IPS-20b (cell line): ENCODE measurements at regions not wholly inside any gene's neighbourhood (a gene's known extent, or its start where the extent isn't known, plus 50 kb on each side); places are given as distances from the start of the nearest gene placed in this dataset.

Experiments
- H3K27ac ChIP-seq: one replicate; pipeline ENCODE4 v1.5.1; 2013; ENCODE audit warnings: low read length
- H3K27me3 ChIP-seq: 2 replicates; pipeline ENCODE4 v1.6.1; 2013; ENCODE audit warnings: mild to moderate bottlenecking, low read length, inconsistent platforms; ENCODE audit not compliant: insufficient read depth
- H3K36me3 ChIP-seq: 2 replicates; pipeline ENCODE4 v1.6.1; 2013; ENCODE audit warnings: low read depth, mild to moderate bottlenecking, inconsistent platforms, low read length, moderate library complexity; ENCODE audit not compliant: insufficient read depth
- H3K4me1 ChIP-seq: 2 replicates; pipeline ENCODE4 v1.6.1; 2013; ENCODE audit warnings: mild to moderate bottlenecking, control low read depth, inconsistent platforms, low read length, moderate library complexity; ENCODE audit not compliant: insufficient read depth
- H3K4me3 ChIP-seq: 2 replicates; pipeline ENCODE4 v1.5.1; 2013; ENCODE audit warnings: mild to moderate bottlenecking, low read length, inconsistent platforms
- H3K9ac ChIP-seq: 2 replicates; pipeline ENCODE4 v1.6.1; 2013; ENCODE audit warnings: low read depth, mild to moderate bottlenecking, inconsistent platforms, low read length, moderate library complexity
- H3K9me3 ChIP-seq: 2 replicates; pipeline ENCODE4 v1.6.1; 2013; ENCODE audit warnings: mild to moderate bottlenecking, low read depth, low read length, inconsistent platforms; ENCODE audit not compliant: insufficient read depth

DNA sequence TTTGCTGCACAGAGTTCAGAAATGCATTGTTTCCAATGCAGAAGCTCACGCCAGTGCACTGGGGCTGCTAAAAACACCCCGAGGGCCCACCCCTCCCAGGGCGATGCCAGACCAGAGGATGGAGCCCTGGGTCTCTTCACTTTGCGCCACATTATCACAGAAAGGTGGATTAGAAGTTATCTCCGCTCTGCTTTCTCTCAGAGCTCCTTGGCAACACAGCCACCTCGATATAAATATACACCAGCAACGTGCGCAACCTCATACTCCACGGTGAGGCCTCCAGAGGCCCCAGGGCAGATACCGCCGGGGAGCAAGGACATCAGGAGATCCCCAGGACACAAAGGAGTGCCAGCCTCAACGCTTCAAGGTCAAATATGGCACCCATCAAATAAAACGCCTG is 121.0 kb upstream of the TBX20 start:
- H3K9ac ChIP-seq: no peak overlapping the region
- H3K4me3 ChIP-seq: no peak overlapping the region
- H3K9me3 ChIP-seq: peaks cover 6% of the 10 kb centered on the region; the same call in 1 of the 2 replicates
- no peaks in the 10 kb centered on the region for H3K4me1 ChIP-seq
- no peak overlapping the region for H3K27ac ChIP-seq
- H3K27me3 ChIP-seq: no peaks in the 10 kb centered on the region
- H3K36me3 ChIP-seq: no peaks in the 10 kb centered on the region

GRCh38 chr7:35371221-35371620 is 117.3 kb upstream of the TBX20 start:
- no peak overlapping the region for H3K27ac ChIP-seq
- H3K36me3 ChIP-seq: no peaks in the 10 kb centered on the region
- no peak overlapping the region for H3K4me3 ChIP-seq
- peaks cover 11% of the 10 kb centered on the region; the same call in 1 of the 2 replicates for H3K27me3 ChIP-seq
- H3K4me1 ChIP-seq: peaks cover 12% of the 10 kb centered on the region; the same call in 1 of the 2 replicates
- H3K9ac ChIP-seq: no peak overlapping the region
- peaks cover 6% of the 10 kb centered on the region; the same call in 1 of the 2 replicates for H3K9me3 ChIP-seq

DNA sequence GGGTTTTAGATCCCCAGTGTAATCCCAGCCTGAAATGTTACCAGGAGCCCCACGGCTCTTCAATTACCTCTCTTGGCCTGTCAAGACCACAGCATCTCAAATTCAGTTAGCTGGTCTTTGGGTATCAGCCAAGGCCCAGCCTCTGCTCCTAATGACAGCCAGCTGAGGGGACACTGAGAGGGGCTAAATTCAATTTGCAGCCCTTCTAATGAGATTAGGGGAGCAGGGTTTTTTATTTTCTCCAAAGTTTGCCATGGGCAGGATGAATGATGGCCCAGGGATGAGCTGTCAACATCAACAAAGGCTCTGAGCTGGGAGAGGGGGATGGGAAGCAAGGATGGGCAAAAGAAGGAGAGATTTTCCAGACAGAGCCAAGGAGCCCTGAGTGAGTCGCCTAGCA is 116.8 kb upstream of the TBX20 start:
- Histone ChIP-seq H3K9ac (no peak overlapping the region), H3K4me1 (peaks cover 17% of the 10 kb centered on the region; the same call in 1 of the 2 replicates), H3K27me3 (peaks cover 17% of the 10 kb centered on the region; the same call in 1 of the 2 replicates), H3K9me3 (peaks cover 6% of the 10 kb centered on the region; the same call in 1 of the 2 replicates), H3K4me3 (no peak overlapping the region), H3K36me3 (no peaks in the 10 kb centered on the region), H3K27ac (no peak overlapping the region)

GRCh38 chr7:35366167-35367155 is 112.6 kb upstream of the TBX20 start:
- H3K36me3 ChIP-seq: no peaks in the 10 kb centered on the region
- no peaks in the 10 kb centered on the region for H3K9me3 ChIP-seq
- no peak overlapping the region for H3K27ac ChIP-seq
- peaks cover 19% of the 10 kb centered on the region; the same call in 1 of the 2 replicates for H3K4me1 ChIP-seq
- H3K4me3 ChIP-seq: peak overlapping the region; percentile 15; the same call in 1 of the 2 replicates
- H3K27me3 ChIP-seq: peaks cover 21% of the 10 kb centered on the region; the same call in 1 of the 2 replicates
- no peak overlapping the region for H3K9ac ChIP-seq

GRCh38 chr7:35365523-35365922 is 111.6 kb upstream of the TBX20 start:
- H3K9ac ChIP-seq: no peak overlapping the region
- H3K4me1 ChIP-seq: peaks cover 19% of the 10 kb centered on the region; the same call in 1 of the 2 replicates
- no peaks in the 10 kb centered on the region for H3K36me3 ChIP-seq
- H3K27ac ChIP-seq: no peak overlapping the region
- no peaks in the 10 kb centered on the region for H3K9me3 ChIP-seq
- no peak overlapping the region for H3K4me3 ChIP-seq
- peaks cover 21% of the 10 kb centered on the region; the same call in 1 of the 2 replicates for H3K27me3 ChIP-seq

- Histone ChIP-seq H3K9me3 (0 out of 2 replicates have a peak, but pooled peaks cover 3% of the 10 kb centered on the region), H3K27me3 (peaks cover 11% of the 10 kb centered on the region; the same call in 1 of the 2 replicates), H3K9ac (no peak overlapping the region), H3K4me1 (peaks cover 15% of the 10 kb centered on the region; the same call in 1 of the 2 replicates), H3K36me3 (no peaks in the 10 kb centered on the region), H3K4me3 (no peak overlapping the region), H3K27ac (no peak overlapping the region)
These were observed 108.4 kb upstream of the TBX20 start for GRCh38 chr7:35362341-35362740.

DNA sequence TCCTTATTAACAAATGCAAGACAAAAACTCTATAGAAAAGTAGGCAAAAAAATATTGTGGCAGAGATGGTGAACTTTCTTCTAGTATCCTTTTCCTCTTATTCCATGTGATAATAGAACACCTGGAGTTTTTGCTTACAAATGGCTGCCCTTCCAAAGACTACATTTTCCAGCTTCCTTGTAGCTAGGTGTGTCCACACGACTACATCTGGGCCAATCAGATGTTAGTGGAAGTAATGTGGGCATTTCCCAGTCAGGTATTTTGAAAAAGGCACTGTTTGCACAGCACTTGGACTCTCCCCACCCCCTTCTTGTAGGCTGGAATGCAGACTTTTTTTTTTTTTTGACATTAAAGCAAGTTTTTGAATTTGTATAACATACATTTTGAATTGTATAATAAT is 105.5 kb upstream of the TBX20 start:
- Histone ChIP-seq H3K36me3 (no peaks in the 10 kb centered on the region), H3K27ac (no peak overlapping the region), H3K9ac (no peak overlapping the region), H3K27me3 (no peaks in the 10 kb centered on the region), H3K4me1 (no peaks in the 10 kb centered on the region), H3K9me3 (0 out of 2 replicates have a peak, but pooled peaks cover 3% of the 10 kb centered on the region), H3K4me3 (no peak overlapping the region)

- H3K27ac ChIP-seq: no peak overlapping the region
- H3K27me3 ChIP-seq: no peaks in the 10 kb centered on the region
- H3K9me3 ChIP-seq: 0 out of 2 replicates have a peak, but pooled peaks cover 3% of the 10 kb centered on the region
- no peaks in the 10 kb centered on the region for H3K4me1 ChIP-seq
- no peak overlapping the region for H3K4me3 ChIP-seq
- no peak overlapping the region for H3K9ac ChIP-seq
- H3K36me3 ChIP-seq: no peaks in the 10 kb centered on the region
These were observed 102.6 kb upstream of the TBX20 start for GRCh38 chr7:35356495-35356894.

DNA sequence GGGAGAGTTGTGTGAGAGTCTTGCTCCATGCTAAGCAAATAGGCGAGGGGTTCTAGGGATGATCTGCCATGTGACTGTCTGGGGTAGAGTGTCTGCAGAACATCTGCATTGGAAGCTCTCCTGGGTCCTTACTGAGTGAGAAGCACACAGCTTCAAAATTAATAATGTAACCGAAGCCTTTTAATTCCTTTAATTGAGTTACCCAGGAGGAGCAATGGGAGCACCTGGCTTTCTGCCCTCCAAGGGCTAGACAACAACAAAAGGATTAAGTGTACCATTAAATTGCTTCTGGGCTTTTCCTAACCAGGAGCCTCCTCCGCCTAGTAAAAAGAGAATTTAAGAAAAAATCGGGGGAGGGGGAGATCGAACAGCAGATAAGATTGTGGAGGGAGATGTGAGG is 102.0 kb upstream of the TBX20 start:
- no peak overlapping the region for H3K27ac ChIP-seq
- H3K9me3 ChIP-seq: 0 out of 2 replicates have a peak, but pooled peaks cover 3% of the 10 kb centered on the region
- no peak overlapping the region for H3K9ac ChIP-seq
- H3K4me3 ChIP-seq: no peak overlapping the region
- no peaks in the 10 kb centered on the region for H3K27me3 ChIP-seq
- H3K36me3 ChIP-seq: no peaks in the 10 kb centered on the region
- H3K4me1 ChIP-seq: no peaks in the 10 kb centered on the region

DNA sequence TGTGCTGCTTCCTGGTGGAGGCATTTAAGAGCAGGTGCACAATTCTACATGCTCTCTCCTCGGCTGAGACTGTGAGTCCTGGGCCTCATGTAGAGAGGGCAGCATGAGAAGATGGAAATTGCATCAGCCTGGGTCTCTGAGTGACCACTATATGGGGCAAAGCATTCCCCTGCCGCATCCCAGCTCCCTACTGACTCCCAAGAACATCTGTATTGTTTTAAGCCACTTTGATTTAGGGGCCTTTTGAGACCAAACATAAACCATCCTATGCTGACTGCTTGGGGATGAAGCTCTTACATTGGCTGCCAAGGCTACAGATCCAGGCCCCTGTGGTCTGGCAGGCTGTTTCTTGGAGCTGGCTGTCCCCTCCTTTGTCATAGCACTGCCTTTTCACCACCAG is 101.3 kb upstream of the TBX20 start:
- H3K36me3 ChIP-seq: no peaks in the 10 kb centered on the region
- no peaks in the 10 kb centered on the region for H3K27me3 ChIP-seq
- H3K4me3 ChIP-seq: no peak overlapping the region
- no peak overlapping the region for H3K9ac ChIP-seq
- no peak overlapping the region for H3K27ac ChIP-seq
- no peaks in the 10 kb centered on the region for H3K4me1 ChIP-seq
- 0 out of 2 replicates have a peak, but pooled peaks cover 3% of the 10 kb centered on the region for H3K9me3 ChIP-seq

GRCh38 chr7:35353481-35353880 is 99.6 kb upstream of the TBX20 start:
- H3K36me3 ChIP-seq: no peaks in the 10 kb centered on the region
- 0 out of 2 replicates have a peak, but pooled peaks cover 3% of the 10 kb centered on the region for H3K9me3 ChIP-seq
- H3K4me1 ChIP-seq: no peaks in the 10 kb centered on the region
- no peak overlapping the region for H3K4me3 ChIP-seq
- no peaks in the 10 kb centered on the region for H3K27me3 ChIP-seq
- no peak overlapping the region for H3K9ac ChIP-seq
- H3K27ac ChIP-seq: no peak overlapping the region
